ENCODE measurements at regions not wholly inside any gene's neighbourhood (a gene's known extent, or its start where the extent isn't known, plus 50 kb on each side); places are given as distances from the start of the nearest gene placed in this dataset.

DNA sequence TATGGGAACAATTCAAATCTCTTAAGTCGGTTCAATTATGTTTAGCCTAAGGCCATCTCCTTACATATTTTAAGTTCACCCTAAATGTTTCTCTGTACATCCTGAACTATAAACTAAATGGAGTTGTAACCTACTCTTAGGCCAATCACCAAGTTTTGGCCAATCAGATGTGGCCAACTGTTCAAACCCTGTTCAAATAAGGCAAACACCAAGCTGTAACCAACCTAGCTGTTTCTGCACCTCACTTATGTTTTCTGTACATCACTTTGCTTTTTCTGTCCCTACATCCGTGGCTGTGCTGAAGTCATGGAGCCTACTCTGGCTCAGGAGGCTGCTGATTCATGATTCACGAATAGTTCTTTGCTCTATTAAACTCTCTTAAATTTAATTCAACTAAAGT, 165.3 kb downstream of the GASK1B start:
- Histone ChIP-seq H3K36me3 (replicated peaks in 1 of 2; ENCODE audit: control extremely low read depth in 1 of 2, control insufficient read depth in 1 of 2, extremely low read depth in 1 of 2, insufficient read depth in 2 of 2, low read length in 1 of 2) (no peaks in the 10 kb centered on the region), H3K27me3 (replicated peaks in 1 of 4; ENCODE audit: control extremely low read depth in 1 of 4, control insufficient read depth in 3 of 4, insufficient read depth in 4 of 4, low read length in 3 of 4) (no peaks in the 10 kb centered on the region), H3K9ac (ENCODE audit: low read length) (no peak overlapping the region), H3K79me2 (ENCODE audit: control insufficient read depth, insufficient read depth, low read length) (no peaks in the 10 kb centered on the region), H3K27ac (ENCODE audit: low read length in 2 of 2) (no peak overlapping the region), H4K20me1 (ENCODE audit: control insufficient read depth, insufficient read depth, low read length, poor library complexity, severe bottlenecking) (no peaks in the 10 kb centered on the region), H3K4me1 (ENCODE audit: control insufficient read depth in 2 of 2, insufficient read depth in 2 of 2, low read length in 2 of 2) (no peaks in the 10 kb centered on the region), H3K4me2 (replicated peaks; ENCODE audit: low read depth, low read length, poor library complexity, severe bottlenecking) (no peak overlapping the region), H3K4me3 (ENCODE audit: control extremely low read depth in 1 of 5, extremely low read depth in 1 of 5, insufficient read depth in 1 of 5, low read depth in 2 of 5, low read length in 4 of 5) (no peak overlapping the region), H2AFZ (ENCODE audit: insufficient read depth, low read depth, low read length, poor library complexity, severe bottlenecking) (no peak overlapping the region), H3K9me3 (ENCODE audit: control extremely low read depth in 1 of 3, control insufficient read depth in 2 of 3, insufficient read depth in 1 of 3, low read length in 2 of 3) (no peaks in the 10 kb centered on the region)
- DNase-seq (no peak), ATAC-seq (ENCODE audit: low read depth) (no peak)
- ChIA-PET CTCF (no interaction called here), POLR2A (no interaction called here)
- Mint-ChIP-seq H3K27ac (no peak overlapping the region), H3K9me3 (ENCODE audit: insufficient read depth) (no peaks in the 10 kb centered on the region), H3K27me3 (no peaks in the 10 kb centered on the region), H3K4me1 (no peaks in the 10 kb centered on the region), H3K4me3 (no peak overlapping the region)
- intact Hi-C loops (cut with micrococcal nuclease), result no loop called here
- 100% methylated on average over 1 of the region's 3 CpGs for whole genome bisulfite sequencing (ENCODE audit: insufficient coverage)
- no peak for TF ChIP-seq EZH2 (IDR thresholded peaks at IDR 0.05; ENCODE audit: borderline replicate concordance, insufficient read depth, low read depth, low read length, poor library complexity, severe bottlenecking)

DNA sequence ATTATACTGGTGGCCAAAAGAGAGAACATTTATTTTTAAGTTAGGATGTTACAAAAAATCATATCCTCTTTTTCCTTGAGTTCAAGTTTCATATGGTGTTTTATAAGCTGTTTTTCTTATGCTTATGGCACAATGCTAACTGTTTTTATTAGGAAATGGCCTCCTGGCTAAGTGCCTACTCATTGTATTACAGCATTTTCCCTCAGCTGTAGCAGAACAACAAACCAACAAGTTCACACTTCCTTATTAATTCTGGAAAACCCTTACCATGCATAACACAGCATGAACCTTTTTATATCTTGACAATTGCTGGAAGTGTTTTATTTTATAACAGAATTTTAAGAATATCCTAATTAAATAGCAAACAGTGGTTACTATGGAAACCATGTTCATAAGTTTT, 165.8 kb downstream of the GASK1B start:
- Mint-ChIP-seq H3K9me3 (ENCODE audit: insufficient read depth) (no peaks in the 10 kb centered on the region), H3K27me3 (no peaks in the 10 kb centered on the region), H3K4me1 (no peaks in the 10 kb centered on the region), H3K27ac (no peak overlapping the region), H3K4me3 (no peak overlapping the region)
- no peak overlapping the region for H3K4me3 ChIP-seq (ENCODE audit: control extremely low read depth in 1 of 5, extremely low read depth in 1 of 5, insufficient read depth in 1 of 5, low read depth in 2 of 5, low read length in 4 of 5)
- DNase-seq (no peak), ATAC-seq (ENCODE audit: low read depth) (no peak)
- H3K9ac ChIP-seq (ENCODE audit: low read length), result no peak overlapping the region
- no peak overlapping the region for H3K27ac ChIP-seq (ENCODE audit: low read length in 2 of 2)
- H2AFZ ChIP-seq (ENCODE audit: insufficient read depth, low read depth, low read length, poor library complexity, severe bottlenecking), result no peak overlapping the region
- H3K4me1 ChIP-seq (ENCODE audit: control insufficient read depth in 2 of 2, insufficient read depth in 2 of 2, low read length in 2 of 2), result no peaks in the 10 kb centered on the region
- H3K4me2 ChIP-seq (replicated peaks; ENCODE audit: low read depth, low read length, poor library complexity, severe bottlenecking), result no peak overlapping the region
- TF ChIP-seq EZH2 (IDR thresholded peaks at IDR 0.05; ENCODE audit: borderline replicate concordance, insufficient read depth, low read depth, low read length, poor library complexity, severe bottlenecking), result no peak
- TF ChIP-seq, protein P1, sequence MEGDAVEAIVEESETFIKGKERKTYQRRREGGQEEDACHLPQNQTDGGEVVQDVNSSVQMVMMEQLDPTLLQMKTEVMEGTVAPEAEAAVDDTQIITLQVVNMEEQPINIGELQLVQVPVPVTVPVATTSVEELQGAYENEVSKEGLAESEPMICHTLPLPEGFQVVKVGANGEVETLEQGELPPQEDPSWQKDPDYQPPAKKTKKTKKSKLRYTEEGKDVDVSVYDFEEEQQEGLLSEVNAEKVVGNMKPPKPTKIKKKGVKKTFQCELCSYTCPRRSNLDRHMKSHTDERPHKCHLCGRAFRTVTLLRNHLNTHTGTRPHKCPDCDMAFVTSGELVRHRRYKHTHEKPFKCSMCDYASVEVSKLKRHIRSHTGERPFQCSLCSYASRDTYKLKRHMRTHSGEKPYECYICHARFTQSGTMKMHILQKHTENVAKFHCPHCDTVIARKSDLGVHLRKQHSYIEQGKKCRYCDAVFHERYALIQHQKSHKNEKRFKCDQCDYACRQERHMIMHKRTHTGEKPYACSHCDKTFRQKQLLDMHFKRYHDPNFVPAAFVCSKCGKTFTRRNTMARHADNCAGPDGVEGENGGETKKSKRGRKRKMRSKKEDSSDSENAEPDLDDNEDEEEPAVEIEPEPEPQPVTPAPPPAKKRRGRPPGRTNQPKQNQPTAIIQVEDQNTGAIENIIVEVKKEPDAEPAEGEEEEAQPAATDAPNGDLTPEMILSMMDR (IDR thresholded peaks at IDR 0.05), result no peak
- H3K79me2 ChIP-seq (ENCODE audit: control insufficient read depth, insufficient read depth, low read length), result no peaks in the 10 kb centered on the region
- H3K9me3 ChIP-seq (ENCODE audit: control extremely low read depth in 1 of 3, control insufficient read depth in 2 of 3, insufficient read depth in 1 of 3, low read length in 2 of 3), result no peaks in the 10 kb centered on the region
- H4K20me1 ChIP-seq (ENCODE audit: control insufficient read depth, insufficient read depth, low read length, poor library complexity, severe bottlenecking), result no peaks in the 10 kb centered on the region
- no peaks in the 10 kb centered on the region for H3K27me3 ChIP-seq (replicated peaks in 1 of 4; ENCODE audit: control extremely low read depth in 1 of 4, control insufficient read depth in 3 of 4, insufficient read depth in 4 of 4, low read length in 3 of 4)
- no peaks in the 10 kb centered on the region for H3K36me3 ChIP-seq (replicated peaks in 1 of 2; ENCODE audit: control extremely low read depth in 1 of 2, control insufficient read depth in 1 of 2, extremely low read depth in 1 of 2, insufficient read depth in 2 of 2, low read length in 1 of 2)
- intact Hi-C loops (cut with micrococcal nuclease), result no loop called here
- ChIA-PET POLR2A (no interaction called here), CTCF (no interaction called here)

All from B cell (primary cell).